Mucosa of descending colon (tissue), 3 donors: ENCODE measurements at regions not wholly inside any gene's neighbourhood (a gene's known extent, or its start where the extent isn't known, plus 50 kb on each side); places are given as distances from the start of the nearest gene placed in this dataset.
A peak's percentile ranks its signal among the peaks of the same experiment; 100 is the strongest.

ENCODE experiments used
- ATAC-seq: fragments of 200-7000 bp; cut with Tn5 transposase; one replicate; pipeline ENCODE4 v1.9.1; 2020; ENCODE audit warnings: mild to moderate bottlenecking, moderate library complexity
- DNase-seq, 3 donors: peaks; one replicate each; pipeline ENCODE4 v3.0.0-alpha.2; 2020
- H3K36me3 ChIP-seq: fragments of 200-600 bp; one replicate; pipeline ENCODE4 v1.8.0; 2021; ENCODE audit warnings: low read depth, mild to moderate bottlenecking
- H3K4me1 ChIP-seq: fragments of 200-600 bp; one replicate; pipeline ENCODE4 v1.8.0; 2021; ENCODE audit warnings: low read depth, mild to moderate bottlenecking
- H3K4me3 ChIP-seq: fragments of 200-600 bp; one replicate; pipeline ENCODE4 v1.8.0; 2021; ENCODE audit warnings: mild to moderate bottlenecking
- H3K9me3 ChIP-seq: fragments of 200-600 bp; one replicate; pipeline ENCODE4 v1.8.0; 2021; ENCODE audit warnings: mild to moderate bottlenecking
- CTCF ChIP-seq: fragments of 200-600 bp; IDR thresholded peaks from one replicate; pipeline ENCODE4 v1.8.0; 2022; ENCODE audit warnings: antibody characterized with exemption, mild to moderate bottlenecking
- intact Hi-C, 2 donors: fragments of 100-400 bp; cut with DNase I in 1 of 2; cut with micrococcal nuclease in 1 of 2; formaldehyde crosslinking; loops; one replicate each; pipeline versions ENCODE4 v1.11.0 to v1.11.1; 2022; cut with DNase I, micrococcal nuclease
- donor health status: DM: no; HTN: no; CAD: no; lungs with moderate emphysema.
- donor health status: DM: no; HTN: no; CAD: no.
- donor health status: DM: no; HTN: yes; CAD: no.

DNA sequence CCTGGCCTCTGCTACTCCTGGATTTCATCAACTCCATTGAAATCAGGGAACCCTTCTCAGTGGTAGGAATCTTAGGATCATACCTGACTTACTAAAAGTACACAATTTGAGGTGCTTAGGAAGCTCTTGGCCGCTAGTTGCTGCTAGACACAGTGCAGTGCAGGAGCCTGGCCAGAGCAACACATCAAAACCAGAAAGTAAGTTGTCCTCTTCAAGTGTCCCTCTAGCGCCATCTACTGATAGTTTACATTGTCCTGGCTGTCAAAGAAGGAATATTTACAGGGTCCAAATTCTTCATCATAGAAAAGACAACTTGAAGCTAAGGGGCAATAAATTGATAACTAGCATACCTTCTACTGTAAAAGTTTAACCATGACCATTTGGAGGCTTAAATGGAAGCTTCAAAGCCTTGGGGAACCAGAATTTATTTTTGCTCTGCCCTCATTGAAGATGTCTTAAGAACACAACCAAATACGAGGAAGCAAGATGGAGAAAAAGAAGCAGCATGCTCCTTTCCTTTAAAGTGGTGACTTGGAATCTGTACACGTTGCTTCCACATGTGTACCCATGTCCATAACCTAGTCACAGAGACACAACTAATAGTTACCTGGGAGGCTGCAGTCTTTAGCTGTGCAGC is 889.1 kb upstream of the GCFC2 start:
- Histone ChIP-seq H3K9me3 (no peaks in the 10 kb centered on the region), H3K36me3 (no peaks in the 10 kb centered on the region), H3K4me1 (no peaks in the 10 kb centered on the region), H3K4me3 (no peak overlapping the region)
- DNase-seq: peak in 2 of 3 donors; percentile 29 to 78
- intact Hi-C loops: no loop called here
- peak; percentile 94 for ATAC-seq
- TF ChIP-seq CTCF: peak; percentile 38

DNA sequence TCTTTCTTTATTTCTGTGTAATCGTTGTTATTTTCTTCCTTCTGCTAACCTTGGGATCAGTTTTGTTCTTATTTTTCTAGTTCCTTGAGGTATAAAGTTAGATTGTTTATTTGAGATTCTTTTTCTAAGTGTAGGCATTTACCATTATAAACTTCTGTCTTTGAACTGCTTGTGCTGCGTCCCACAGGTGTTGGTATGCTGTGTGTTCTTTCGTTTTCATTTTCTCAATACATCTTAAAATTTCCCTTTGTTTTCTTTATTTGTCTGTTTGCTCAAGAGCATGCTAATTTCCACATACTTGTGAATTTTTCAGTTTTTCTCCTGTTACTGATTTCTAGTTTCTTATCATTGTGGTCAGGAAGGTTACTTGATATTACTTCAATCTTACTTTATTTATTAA is 873.8 kb upstream of the GCFC2 start:
- Histone ChIP-seq H3K36me3 (no peaks in the 10 kb centered on the region), H3K4me3 (no peak overlapping the region), H3K4me1 (no peaks in the 10 kb centered on the region), H3K9me3 (no peaks in the 10 kb centered on the region)
- DNase-seq (no peak), ATAC-seq (no peak)
- intact Hi-C loops: no loop called here
- no peak for TF ChIP-seq CTCF

DNA sequence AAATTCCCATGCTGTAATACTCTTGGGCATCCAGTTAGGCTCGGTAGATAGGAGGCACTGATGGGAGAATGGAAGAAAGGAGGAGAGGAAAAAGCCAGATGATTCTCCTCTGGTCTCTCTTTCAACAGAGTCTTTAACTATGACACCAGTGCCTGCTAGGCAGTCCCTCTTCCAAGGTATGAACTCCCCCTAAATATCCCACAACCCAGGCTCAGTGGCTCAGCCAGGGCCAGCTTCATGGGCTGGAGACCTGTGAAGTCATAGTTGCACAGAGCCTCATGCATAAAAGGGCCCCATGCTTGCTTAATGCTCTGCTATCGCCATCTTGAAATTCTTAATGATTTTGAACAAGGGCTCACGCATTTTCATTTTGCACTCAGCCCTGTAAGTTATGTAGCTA is 869.2 kb upstream of the GCFC2 start:
- intact Hi-C loops: no loop called here
- no peak for TF ChIP-seq CTCF
- ATAC-seq (no peak), DNase-seq (no peak)
- Histone ChIP-seq H3K9me3 (no peaks in the 10 kb centered on the region), H3K4me3 (no peak overlapping the region), H3K36me3 (no peaks in the 10 kb centered on the region), H3K4me1 (no peaks in the 10 kb centered on the region)

GRCh38 chr2:76572981-76573380 is 862.3 kb upstream of the GCFC2 start:
- no peak for DNase-seq
- Histone ChIP-seq H3K9me3 (no peaks in the 10 kb centered on the region), H3K36me3 (no peaks in the 10 kb centered on the region), H3K4me3 (no peak overlapping the region), H3K4me1 (no peaks in the 10 kb centered on the region)
- no peak for ATAC-seq
- intact Hi-C loops: no loop called here
- no peak for TF ChIP-seq CTCF

DNA sequence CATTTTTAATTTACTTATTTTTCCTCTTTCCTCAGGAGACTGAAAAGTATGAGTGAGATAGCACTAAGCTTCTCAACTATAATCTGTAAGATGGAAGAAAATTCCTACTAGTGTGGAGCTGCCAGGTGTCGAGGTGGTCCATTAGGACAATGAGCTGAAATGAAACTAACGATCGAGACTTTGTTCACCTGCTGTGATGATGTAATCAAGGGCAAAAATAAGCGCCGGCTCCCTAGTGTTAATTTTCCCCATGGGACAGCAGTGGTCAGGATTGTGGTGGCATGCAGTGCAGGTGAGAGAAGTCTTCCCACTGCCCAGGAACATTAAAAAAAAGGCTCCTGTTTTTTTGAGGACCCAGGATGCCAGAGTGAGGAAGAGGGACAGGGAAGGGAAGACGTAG is 859.1 kb upstream of the GCFC2 start:
- intact Hi-C loops: no loop called here
- no peaks in the 10 kb centered on the region for H3K9me3 ChIP-seq
- no peaks in the 10 kb centered on the region for H3K36me3 ChIP-seq
- ATAC-seq (no peak), DNase-seq (no peak)
- H3K4me3 ChIP-seq: no peak overlapping the region
- TF ChIP-seq CTCF: no peak
- H3K4me1 ChIP-seq: no peaks in the 10 kb centered on the region

GRCh38 chr2:76567478-76567877 is 856.8 kb upstream of the GCFC2 start:
- DNase-seq: no peak
- no peaks in the 10 kb centered on the region for H3K9me3 ChIP-seq
- no peak for ATAC-seq
- intact Hi-C loops: no loop called here
- no peaks in the 10 kb centered on the region for H3K4me1 ChIP-seq
- H3K4me3 ChIP-seq: no peak overlapping the region
- TF ChIP-seq CTCF: no peak
- H3K36me3 ChIP-seq: no peaks in the 10 kb centered on the region
